Activated CD4-positive, alpha-beta T cell treated with anti-CD3 and anti-CD28 coated beads for 36 hours (primary cell): ENCODE measurements at regions not wholly inside any gene's neighbourhood (a gene's known extent, or its start where the extent isn't known, plus 50 kb on each side); places are given as distances from the start of the nearest gene placed in this dataset.

Experiments
- ATAC-seq: fragments of 200-7000 bp; cut with Tn5 transposase; one replicate; pipeline ENCODE4 v1.10.0; 2021; ENCODE audit warnings: mild to moderate bottlenecking, moderate library complexity
- CTCF ChIA-PET: fragments of 350-600 bp; sonication (Branson Sonifier 250); formaldehyde crosslinking; loops from one replicate; lab custom pipeline; 2021; ENCODE audit warnings: antibody characterized with exemption; lab: Charles Lee
- POLR2A ChIA-PET: fragments of 350-600 bp; sonication (Branson Sonifier 250); formaldehyde crosslinking; loops from one replicate; lab custom pipeline; 2021; ENCODE audit warnings: antibody characterized with exemption, inconsistent platforms; lab: Charles Lee
- DNase-seq: peaks from one replicate; pipeline ENCODE4 v3.0.0-alpha.2; 2020
- H3K27ac Mint-ChIP-seq: one replicate; pipeline ENCODE4 v1.8.0; 2021; ENCODE audit warnings: mixed read lengths
- H3K27me3 Mint-ChIP-seq: one replicate; pipeline ENCODE4 v1.8.0; 2021; ENCODE audit warnings: mixed read lengths
- H3K36me3 Mint-ChIP-seq: one replicate; pipeline ENCODE4 v1.8.0; 2021; ENCODE audit warnings: low read depth, mixed read lengths
- H3K4me1 Mint-ChIP-seq: one replicate; pipeline ENCODE4 v1.8.0; 2021; ENCODE audit warnings: mixed read lengths
- H3K4me3 Mint-ChIP-seq: one replicate; pipeline ENCODE4 v1.8.0; 2021; ENCODE audit warnings: mild to moderate bottlenecking, moderate library complexity, mixed read lengths
- H3K9me3 Mint-ChIP-seq: one replicate; pipeline ENCODE4 v1.8.0; 2021; ENCODE audit warnings: low read depth, mixed read lengths
- intact Hi-C, 2 experiments: fragments of 100-400 bp; cut with DNase I in 1 of 2; cut with micrococcal nuclease in 1 of 2; formaldehyde crosslinking; loops; one replicate each; pipeline versions ENCODE4 v1.14.2 to v1.15.1; 2022 to 2024; cut with DNase I, micrococcal nuclease

DNA sequence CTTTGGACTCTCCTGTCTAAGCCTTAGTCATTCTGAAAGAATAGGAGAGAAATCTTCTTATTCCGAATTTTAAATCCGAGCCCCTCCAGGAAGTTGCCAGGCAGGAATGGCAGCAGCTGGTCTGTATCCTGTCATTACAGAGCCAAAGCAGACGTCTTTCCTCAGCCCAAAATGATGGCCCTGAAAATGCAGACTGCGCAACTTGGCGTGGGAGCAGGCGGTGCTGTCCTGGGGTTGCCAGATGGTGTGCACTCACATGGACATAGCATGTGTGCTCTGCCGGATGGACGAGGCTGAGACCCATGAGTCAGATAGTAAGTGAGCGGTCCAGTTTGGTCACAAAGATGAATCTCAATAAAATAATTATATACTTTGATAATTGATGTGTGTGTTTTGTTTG is 410.4 kb downstream of the KCTD16 start:
- no peaks in the 10 kb centered on the region for H3K4me1 Mint-ChIP-seq
- ATAC-seq (no peak), DNase-seq (no peak)
- no peak overlapping the region for H3K27ac Mint-ChIP-seq
- no peaks in the 10 kb centered on the region for H3K27me3 Mint-ChIP-seq
- ChIA-PET POLR2A (no interaction called here), CTCF (no interaction called here)
- H3K4me3 Mint-ChIP-seq, result no peak overlapping the region
- H3K36me3 Mint-ChIP-seq, result no peaks in the 10 kb centered on the region
- intact Hi-C loops, result no loop called here
- H3K9me3 Mint-ChIP-seq, result no peaks in the 10 kb centered on the region

DNA sequence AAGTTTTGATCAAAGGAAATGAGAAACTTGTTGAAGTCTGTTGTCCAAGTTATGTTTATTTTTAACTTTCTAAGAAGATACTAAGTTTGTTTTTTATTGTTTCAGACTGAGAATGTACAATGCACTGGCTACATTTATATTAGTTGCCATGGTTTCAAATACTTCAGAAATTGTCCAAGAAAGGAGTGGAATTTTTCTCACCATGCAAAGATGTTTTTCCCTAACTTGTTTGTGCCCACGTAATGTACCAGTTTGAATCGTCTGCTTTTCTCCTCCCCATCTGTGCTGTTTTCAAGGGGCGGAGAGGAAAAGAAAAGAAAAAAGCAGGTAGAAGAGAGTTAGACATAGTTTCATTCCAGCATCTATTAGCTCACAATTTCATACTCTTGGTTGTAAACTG is 407.0 kb downstream of the KCTD16 start:
- no peak overlapping the region for H3K4me3 Mint-ChIP-seq

DNA sequence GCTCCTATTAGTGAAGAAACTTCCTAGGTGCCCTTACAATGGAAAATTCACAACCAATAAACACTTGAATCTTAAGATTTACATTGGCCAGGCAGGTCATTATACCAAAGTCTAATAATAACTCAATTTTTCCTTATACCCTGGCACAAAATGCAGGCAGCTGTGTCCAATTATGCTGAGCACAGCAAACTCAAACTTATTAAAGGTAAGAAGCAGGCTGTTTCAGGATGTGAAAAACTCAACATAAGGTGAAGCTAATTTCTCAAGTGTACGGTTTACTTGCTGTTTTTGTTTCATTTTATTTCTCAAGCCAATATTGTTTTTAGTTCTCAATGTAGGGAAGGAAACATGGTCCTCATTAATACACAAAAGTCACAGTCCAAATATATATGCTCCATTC is 405.1 kb downstream of the KCTD16 start:
- CTCF ChIA-PET, result no interaction called here
- no peak for DNase-seq
- Mint-ChIP-seq H3K4me1 (no peaks in the 10 kb centered on the region), H3K27ac (no peak overlapping the region), H3K36me3 (no peaks in the 10 kb centered on the region), H3K4me3 (no peak overlapping the region), H3K9me3 (peaks cover 7% of the 10 kb centered on the region), H3K27me3 (no peaks in the 10 kb centered on the region)
- POLR2A ChIA-PET, result no interaction called here
- no peak for ATAC-seq
- intact Hi-C loops, result no loop called here

More for the DNA sequence above, 407.0 kb downstream of the KCTD16 start:
- DNase-seq, result no peak
- intact Hi-C loops, result no loop called here
- ChIA-PET CTCF (no interaction called here), POLR2A (no interaction called here)
- Mint-ChIP-seq H3K36me3 (no peaks in the 10 kb centered on the region), H3K27me3 (no peaks in the 10 kb centered on the region), H3K4me1 (no peaks in the 10 kb centered on the region), H3K27ac (no peak overlapping the region), H3K9me3 (peaks cover 7% of the 10 kb centered on the region)
- ATAC-seq, result no peak

DNA sequence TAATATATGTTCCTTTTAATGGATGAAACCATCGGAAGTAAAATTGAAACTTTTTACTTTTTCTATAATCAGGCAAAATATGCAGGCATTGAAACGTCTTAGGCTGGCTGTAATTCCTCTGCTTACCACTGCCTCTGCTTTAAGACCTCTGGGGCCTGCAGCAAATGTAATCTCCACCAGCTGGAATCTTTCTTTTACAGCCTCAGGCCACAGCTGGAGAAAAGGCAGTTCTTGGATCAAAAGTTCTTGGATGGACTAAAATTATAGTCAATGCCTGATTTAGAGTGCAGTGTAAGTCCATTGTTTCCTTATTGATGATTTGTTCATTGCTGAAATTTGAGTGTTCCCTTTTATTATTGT is 396.7 kb downstream of the KCTD16 start:
- POLR2A ChIA-PET, result no interaction called here
- ATAC-seq (no peak), DNase-seq (no peak)
- Mint-ChIP-seq H3K27ac (no peak overlapping the region), H3K27me3 (no peaks in the 10 kb centered on the region), H3K4me1 (no peaks in the 10 kb centered on the region), H3K4me3 (no peak overlapping the region), H3K9me3 (peaks cover 11% of the 10 kb centered on the region), H3K36me3 (no peaks in the 10 kb centered on the region)
- intact Hi-C loops, result no loop called here
- CTCF ChIA-PET, result no interaction called here

DNA sequence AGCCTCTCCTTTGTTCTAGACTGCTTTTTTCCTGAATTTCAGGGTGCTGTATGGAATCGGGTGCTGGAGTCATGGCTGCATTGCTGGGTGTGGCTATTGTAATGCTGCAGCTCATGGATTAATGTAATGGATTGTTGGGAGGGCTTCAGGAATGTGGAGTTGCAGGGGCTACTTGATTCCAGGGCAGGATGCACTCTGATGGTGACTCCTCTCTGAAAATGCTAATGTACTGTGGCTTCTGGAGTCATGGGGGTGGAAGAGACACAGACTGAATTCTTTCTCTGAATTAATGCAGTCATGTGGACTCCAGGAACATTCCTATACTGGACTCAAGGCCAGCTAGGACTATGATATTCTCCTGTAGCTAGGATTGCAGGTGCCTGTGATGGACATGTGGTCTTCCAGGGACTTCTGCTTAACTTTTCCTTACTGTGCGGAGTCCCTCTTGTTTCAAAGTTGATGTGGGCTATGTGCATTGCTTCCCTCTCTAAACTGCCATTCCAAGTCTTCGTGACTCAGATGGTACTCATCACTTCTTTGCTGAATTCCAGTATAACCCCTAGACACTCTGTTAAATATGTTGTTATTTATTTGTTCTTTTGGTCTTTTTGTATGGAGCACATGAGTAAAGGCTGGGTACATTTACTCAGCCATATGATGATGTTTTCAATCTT is 396.2 kb downstream of the KCTD16 start:
- Mint-ChIP-seq H3K27me3 (no peaks in the 10 kb centered on the region), H3K36me3 (no peaks in the 10 kb centered on the region), H3K4me3 (no peak overlapping the region), H3K4me1 (no peaks in the 10 kb centered on the region), H3K9me3 (peaks cover 11% of the 10 kb centered on the region), H3K27ac (no peak overlapping the region)
- POLR2A ChIA-PET, result no interaction called here
- CTCF ChIA-PET, result no interaction called here
- intact Hi-C loops, result no loop called here
- DNase-seq, result no peak
- ATAC-seq, result no peak

DNA sequence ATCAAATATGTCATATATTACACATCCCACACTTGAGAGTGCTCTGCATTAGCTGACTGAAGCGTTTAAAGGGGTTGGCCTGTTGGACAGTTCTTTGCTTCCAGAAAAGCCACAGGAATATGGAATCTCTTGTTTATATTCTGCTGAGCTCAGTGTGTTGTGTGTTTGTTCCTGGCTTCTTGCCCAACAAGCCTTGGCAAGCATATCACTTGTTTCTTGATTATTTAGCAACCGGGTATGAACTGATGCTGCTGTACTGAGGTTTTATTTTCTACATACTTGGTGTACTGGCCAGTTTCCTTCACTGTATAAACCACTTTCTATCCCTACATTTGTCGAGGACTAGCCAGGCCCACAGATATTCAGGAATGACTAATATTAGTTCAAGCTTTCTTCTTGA is 378.9 kb downstream of the KCTD16 start:
- Mint-ChIP-seq H3K4me3 (no peak overlapping the region), H3K4me1 (no peaks in the 10 kb centered on the region), H3K36me3 (no peaks in the 10 kb centered on the region), H3K27ac (no peak overlapping the region), H3K9me3 (peaks cover 11% of the 10 kb centered on the region), H3K27me3 (no peaks in the 10 kb centered on the region)
- POLR2A ChIA-PET, result interaction anchor here (0.8 kb wide), 1 partner anchor 510 kb away, joined by 3 read pairs; no protein-coding TSS in a partner anchor
- CTCF ChIA-PET, result interaction anchor here (0.7 kb wide), 1 partner anchor 922 kb away, joined by 4 read pairs; no protein-coding TSS in a partner anchor
- ATAC-seq (no peak), DNase-seq (no peak)
- intact Hi-C loops, result no loop called here

DNA sequence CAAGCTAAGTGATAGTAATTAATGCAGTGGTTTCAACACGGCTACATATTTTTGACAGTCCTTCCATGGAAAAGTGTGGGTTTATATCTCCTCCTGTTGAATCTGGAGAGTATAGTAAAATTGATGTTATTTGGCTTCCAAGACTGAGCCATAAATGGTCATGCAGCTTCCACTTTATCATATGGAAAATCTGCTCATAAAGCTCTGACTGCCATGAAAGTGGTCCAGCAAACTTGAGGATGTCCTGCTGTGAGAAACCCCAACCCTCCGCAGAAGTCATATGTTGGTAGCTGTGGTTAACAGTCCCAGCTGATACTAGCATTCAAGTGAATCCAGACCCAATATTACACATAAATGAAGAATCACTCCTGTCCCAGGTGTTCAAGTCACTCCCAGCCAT is 378.3 kb downstream of the KCTD16 start:
- POLR2A ChIA-PET, result interaction anchor here (0.8 kb wide), 1 partner anchor 509 kb away, joined by 3 read pairs; no protein-coding TSS in a partner anchor
- Mint-ChIP-seq H3K4me3 (no peak overlapping the region), H3K27ac (no peak overlapping the region), H3K36me3 (no peaks in the 10 kb centered on the region), H3K4me1 (no peaks in the 10 kb centered on the region), H3K27me3 (no peaks in the 10 kb centered on the region), H3K9me3 (peaks cover 11% of the 10 kb centered on the region)
- DNase-seq (no peak), ATAC-seq (no peak)
- intact Hi-C loops, result no loop called here
- CTCF ChIA-PET, result interaction anchor here (0.7 kb wide), 1 partner anchor 922 kb away, joined by 4 read pairs; no protein-coding TSS in a partner anchor

DNA sequence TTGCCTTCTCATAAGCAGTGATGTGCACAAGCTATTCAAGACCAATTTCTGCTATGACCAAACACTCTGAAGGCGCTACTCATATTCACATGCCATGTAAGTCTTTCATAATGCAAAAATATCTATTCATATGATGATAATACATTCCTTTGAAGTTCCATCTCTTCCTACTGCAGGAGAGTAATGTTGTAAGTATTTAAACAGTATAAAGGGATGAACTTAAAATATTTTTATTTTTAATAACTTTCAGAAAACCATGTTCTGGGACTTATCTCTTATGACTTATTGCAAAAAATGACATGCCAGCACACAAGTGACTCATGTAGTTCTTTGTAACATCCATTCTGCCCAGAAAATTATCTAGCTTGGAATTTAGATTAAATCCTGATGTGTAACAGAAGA is 376.4 kb downstream of the KCTD16 start:
- intact Hi-C loops, result no loop called here
- Mint-ChIP-seq H3K4me1 (no peaks in the 10 kb centered on the region), H3K27ac (no peak overlapping the region), H3K27me3 (no peaks in the 10 kb centered on the region), H3K9me3 (peaks cover 10% of the 10 kb centered on the region), H3K36me3 (no peaks in the 10 kb centered on the region), H3K4me3 (no peak overlapping the region)
- DNase-seq, result no peak
- ChIA-PET POLR2A (no interaction called here), CTCF (no interaction called here)
- no peak for ATAC-seq

DNA sequence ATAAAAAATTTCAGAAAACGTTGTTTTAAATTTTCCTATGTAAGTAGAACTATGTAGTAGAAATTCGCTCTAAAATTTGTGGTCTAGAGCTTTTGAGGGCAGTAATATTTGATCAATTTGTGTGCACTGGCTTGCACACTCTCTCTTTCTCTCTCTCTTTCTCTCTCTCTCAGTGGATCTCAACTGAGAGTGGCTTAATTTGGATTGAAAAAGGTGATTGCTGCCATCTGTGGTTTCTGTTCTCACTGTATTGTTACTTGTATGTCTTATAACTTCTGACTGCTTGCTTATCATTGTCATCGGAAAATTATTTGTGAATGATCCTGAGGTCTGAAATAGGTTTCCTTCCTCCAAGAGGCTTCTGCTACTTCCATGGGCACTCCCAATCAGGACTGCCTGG is 368.2 kb downstream of the KCTD16 start:
- ChIA-PET POLR2A (no interaction called here), CTCF (no interaction called here)
- H3K27ac Mint-ChIP-seq, result no peak overlapping the region
- H3K36me3 Mint-ChIP-seq, result no peaks in the 10 kb centered on the region
- ATAC-seq (no peak), DNase-seq (no peak)
- H3K4me3 Mint-ChIP-seq, result no peak overlapping the region
- H3K27me3 Mint-ChIP-seq, result no peaks in the 10 kb centered on the region
- no peaks in the 10 kb centered on the region for H3K4me1 Mint-ChIP-seq
- intact Hi-C loops, result no loop called here
- H3K9me3 Mint-ChIP-seq, result peaks cover 2% of the 10 kb centered on the region
